GM12891 (cell line): ENCODE measurements at regions not wholly inside any gene's neighbourhood (a gene's known extent, or its start where the extent isn't known, plus 50 kb on each side); places are given as distances from the start of the nearest gene placed in this dataset.

Experiments
- DNase-seq: peaks from one replicate; pipeline ENCODE4 v3.0.0; 2011; ENCODE audit warnings: low spot score; ENCODE audit not compliant: insufficient read length
- FAIRE-seq: peaks from 2 replicates; lab custom pipeline; 2011; peaks lifted over from hg19 to GRCh38; lab: Jason Lieb, UNC
- PAX5 ChIP-seq: IDR thresholded peaks from 2 replicates; pipeline ENCODE4 v1.6.1; 2011; ENCODE audit warnings: low read length, moderate library complexity, mild to moderate bottlenecking; ENCODE audit not compliant: insufficient read depth, severe bottlenecking
- POLR2A ChIP-seq: IDR thresholded peaks from 2 replicates; pipeline ENCODE4 v1.6.1; 2011; ENCODE audit warnings: low read depth, low read length, control low read depth
- POLR2AphosphoS5 ChIP-seq: IDR thresholded peaks from 2 replicates; pipeline ENCODE4 v1.6.1; 2011; ENCODE audit warnings: low read depth, low read length, control low read depth
- POU2F2 ChIP-seq: IDR thresholded peaks from 2 replicates; pipeline ENCODE4 v1.6.1; 2011; ENCODE audit warnings: low read depth, mild to moderate bottlenecking, control low read depth, low read length, moderate library complexity
- SPI1 ChIP-seq: IDR thresholded peaks from 2 replicates; pipeline ENCODE4 v1.6.1; 2011; ENCODE audit warnings: low read depth, low read length, control low read depth
- TAF1 ChIP-seq: IDR thresholded peaks from 2 replicates; pipeline ENCODE4 v1.6.1; 2011; ENCODE audit warnings: low read depth, low read length, control low read depth

GRCh38 chr12:125455556-125455955 is 390.3 kb downstream of the AACS start:
- TF ChIP-seq POU2F2 (no peak), POLR2A (no peak), POLR2AphosphoS5 (no peak), PAX5 (no peak)
- no peak for DNase-seq
- FAIRE-seq: no peak

- FAIRE-seq (no peak), DNase-seq (no peak)
- TF ChIP-seq POU2F2 (no peak), POLR2AphosphoS5 (no peak), PAX5 (no peak), TAF1 (no peak), SPI1 (no peak)
These were observed 393.5 kb downstream of the AACS start for GRCh38 chr12:125458552-125459268.

- no peak for DNase-seq
These were observed 396.6 kb downstream of the AACS start for GRCh38 chr12:125461831-125462230.

GRCh38 chr12:125463386-125463785 is 398.2 kb downstream of the AACS start:
- TF ChIP-seq PAX5: no peak
- TF ChIP-seq POLR2AphosphoS5: no peak
- no peak for TF ChIP-seq POLR2A
- TF ChIP-seq POU2F2: no peak
- TF ChIP-seq TAF1: no peak
- TF ChIP-seq SPI1: no peak
- no peak for FAIRE-seq
- no peak for DNase-seq

More at GRCh38 chr12:125461831-125462230, 396.6 kb downstream of the AACS start:
- TF ChIP-seq POLR2A (no peak), TAF1 (no peak), POLR2AphosphoS5 (no peak), PAX5 (no peak), POU2F2 (no peak), SPI1 (no peak)
- FAIRE-seq: no peak

GRCh38 chr12:125467363-125467762 is 402.1 kb downstream of the AACS start:
- no peak for TF ChIP-seq PAX5
- no peak for TF ChIP-seq POLR2AphosphoS5
- DNase-seq (no peak), FAIRE-seq (no peak)

- TF ChIP-seq TAF1 (no peak), POLR2AphosphoS5 (no peak), SPI1 (no peak), POU2F2 (no peak), PAX5 (no peak), POLR2A (no peak)
- FAIRE-seq (no peak), DNase-seq (no peak)
These were observed 404.4 kb downstream of the AACS start for GRCh38 chr12:125469683-125470082.

GRCh38 chr12:125470838-125471783 is 405.9 kb downstream of the AACS start:
- FAIRE-seq: no peak
- DNase-seq: no peak
- TF ChIP-seq PAX5: no peak
- TF ChIP-seq POU2F2: 0 out of 2 replicates have a peak, but pooled peaks have one; percentile 40

GRCh38 chr12:125473501-125473900 is 408.3 kb downstream of the AACS start:
- FAIRE-seq (no peak), DNase-seq (no peak)
- no peak for TF ChIP-seq POLR2A
- TF ChIP-seq PAX5: no peak
- no peak for TF ChIP-seq POLR2AphosphoS5
- TF ChIP-seq POU2F2: no peak
- no peak for TF ChIP-seq TAF1
- TF ChIP-seq SPI1: no peak

GRCh38 chr12:125487336-125487735 is 422.1 kb downstream of the AACS start:
- TF ChIP-seq POLR2AphosphoS5 (no peak), PAX5 (no peak), SPI1 (no peak), POLR2A (no peak)
- no peak for DNase-seq
- no peak for FAIRE-seq

GRCh38 chr12:125491553-125491952 is 426.3 kb downstream of the AACS start:
- FAIRE-seq (no peak), DNase-seq (no peak)
- TF ChIP-seq SPI1: no peak
- TF ChIP-seq TAF1: no peak
- no peak for TF ChIP-seq POLR2AphosphoS5
- TF ChIP-seq POU2F2: no peak
- no peak for TF ChIP-seq PAX5
- no peak for TF ChIP-seq POLR2A
